IMR-90 (cell line): ENCODE measurements at regions not wholly inside any gene's neighbourhood (a gene's known extent, or its start where the extent isn't known, plus 50 kb on each side); places are given as distances from the start of the nearest gene placed in this dataset.

Experiments used
- ATAC-seq: fragments of 200-7000 bp; cut with Tn5 transposase; 2 replicates; pipeline ENCODE4 v1.9.1; 2020; ENCODE audit warnings: low read depth, mild to moderate bottlenecking, moderate library complexity
- BruUV-seq: library from RNA; stranded (reverse); fragments of 400-500 nt; replicated peaks from 2 replicates; lab custom pipeline; 2021; lab: Mats Ljungman, UMichigan
- CTCF ChIA-PET: fragments of 300-600 bp; formaldehyde crosslinking; extraction: SDS; loops from one replicate; lab custom pipeline; 2021; ENCODE audit warnings: antibody characterized with exemption; lab: Yijun Ruan, JAX
- POLR2A ChIA-PET: fragments of 300-600 bp; sonication (Branson Sonifier 250); formaldehyde crosslinking; loops from one replicate; lab custom pipeline; 2022; ENCODE audit warnings: antibody characterized with exemption; ENCODE audit not compliant: unreplicated experiment; lab: Charles Lee
- DNase-seq: peaks from one replicate; pipeline ENCODE4 v3.0.0; 2013
- H2AFZ ChIP-seq: replicated peaks from 2 replicates; pipeline ENCODE3; 2013; ENCODE audit warnings: low read length, mild to moderate bottlenecking; ENCODE audit not compliant: poor library complexity
- H2AK5ac ChIP-seq: 2 replicates; pipeline ENCODE4 v1.6.1; 2013; ENCODE audit warnings: low read depth, low read length, inconsistent platforms
- H2AK9ac ChIP-seq: replicated peaks from 2 replicates; pipeline ENCODE3; 2013; ENCODE audit warnings: mild to moderate bottlenecking, low read depth, low read length, moderate library complexity; ENCODE audit not compliant: poor library complexity
- H2BK120ac ChIP-seq: 2 replicates; pipeline ENCODE4 v1.6.1; 2013; ENCODE audit warnings: low read depth, low read length, inconsistent platforms
- H2BK15ac ChIP-seq: 3 replicates; pipeline ENCODE4 v1.6.1; 2013; ENCODE audit warnings: low read depth, low read length, inconsistent platforms
- H2BK20ac ChIP-seq: 2 replicates; pipeline ENCODE4 v1.6.1; 2013; ENCODE audit warnings: low read depth, mild to moderate bottlenecking, inconsistent platforms, low read length, moderate library complexity
- H2BK5ac ChIP-seq: 2 replicates; pipeline ENCODE4 v1.6.1; 2013; ENCODE audit warnings: mild to moderate bottlenecking, low read depth, low read length, inconsistent platforms; ENCODE audit not compliant: poor library complexity, severe bottlenecking
- H3K14ac ChIP-seq: replicated peaks from 2 replicates; pipeline ENCODE4 v1.6.1; 2013; ENCODE audit warnings: low read depth, low read length, inconsistent platforms
- H3K18ac ChIP-seq: 2 replicates; pipeline ENCODE4 v1.6.1; 2013; ENCODE audit warnings: low read depth, low read length, control low read depth
- H3K23ac ChIP-seq: 2 replicates; pipeline ENCODE4 v1.6.1; 2013; ENCODE audit warnings: low read depth, low read length, inconsistent platforms
- H3K27ac ChIP-seq: 2 replicates; pipeline ENCODE4 v1.5.1; 2013; ENCODE audit warnings: mild to moderate bottlenecking, control low read depth, low read length; ENCODE audit not compliant: insufficient read depth
- H3K27me3 ChIP-seq: 2 replicates; pipeline ENCODE4 v1.6.1; 2013; ENCODE audit warnings: low read length; ENCODE audit not compliant: control insufficient read depth, insufficient read depth
- H3K36me3 ChIP-seq: 2 replicates; pipeline ENCODE4 v1.6.1; 2013; ENCODE audit warnings: low read length, mixed read lengths; ENCODE audit not compliant: control insufficient read depth, insufficient read depth
- H3K4ac ChIP-seq: 2 replicates; pipeline ENCODE4 v1.6.1; 2013; ENCODE audit warnings: low read depth, low read length, inconsistent platforms
- H3K4me1 ChIP-seq: 2 replicates; pipeline ENCODE4 v1.6.1; 2013; ENCODE audit warnings: low read length, mixed read lengths; ENCODE audit not compliant: control insufficient read depth, insufficient read depth
- H3K4me2 ChIP-seq: 2 replicates; pipeline ENCODE4 v1.6.1; 2013; ENCODE audit warnings: low read depth, mild to moderate bottlenecking, control low read depth, low read length, moderate library complexity
- H3K4me3 ChIP-seq: 2 replicates; pipeline ENCODE4 v1.5.1; 2013; ENCODE audit warnings: low read depth, mild to moderate bottlenecking, control low read depth, low read length, moderate library complexity; ENCODE audit not compliant: insufficient read depth
- H3K56ac ChIP-seq: 2 replicates; pipeline ENCODE4 v1.6.1; 2013; ENCODE audit warnings: low read length, inconsistent platforms; ENCODE audit not compliant: insufficient read depth; ENCODE audit errors: extremely low read depth
- H3K79me1 ChIP-seq, 2 experiments: 2 replicates each; pipeline ENCODE4 v1.6.1; 2013; ENCODE audit warnings: low read length in 2 of 2, inconsistent platforms in 1 of 2, low read depth in 1 of 2
- H3K9ac ChIP-seq: 2 replicates; pipeline ENCODE4 v1.6.1; 2013; ENCODE audit warnings: low read depth, low read length, control low read depth
- H3K9me1 ChIP-seq: 2 replicates; pipeline ENCODE4 v1.6.1; 2013; ENCODE audit warnings: low read length, inconsistent platforms; ENCODE audit not compliant: insufficient read depth
- H3K9me3 ChIP-seq: 2 replicates; pipeline ENCODE4 v1.6.1; 2013; ENCODE audit warnings: low read length; ENCODE audit not compliant: control insufficient read depth, insufficient read depth
- H4K20me1 ChIP-seq: 2 replicates; pipeline ENCODE4 v1.6.1; 2013; ENCODE audit warnings: low read length, inconsistent platforms; ENCODE audit not compliant: insufficient read depth
- H4K5ac ChIP-seq: 2 replicates; pipeline ENCODE4 v1.6.1; 2013; ENCODE audit warnings: mild to moderate bottlenecking, low read depth, low read length, control low read depth
- H4K8ac ChIP-seq, 2 experiments: 2 replicates each; pipeline ENCODE4 v1.6.1; 2013; ENCODE audit warnings: low read depth in 2 of 2, low read length in 2 of 2, control low read depth in 1 of 2, inconsistent platforms in 1 of 2
- H4K91ac ChIP-seq: 2 replicates; pipeline ENCODE4 v1.6.1; 2013; ENCODE audit warnings: low read depth, low read length, inconsistent platforms; ENCODE audit not compliant: insufficient read depth
- BHLHE40 ChIP-seq: fragments of 150-350 bp; IDR thresholded peaks from 2 replicates; pipeline ENCODE4 v1.6.1; 2016; ENCODE audit warnings: mild to moderate bottlenecking, low read depth, low read length
- CEBPB ChIP-seq: IDR thresholded peaks from 2 replicates; pipeline ENCODE4 v1.6.1; 2012; ENCODE audit warnings: low read depth, low read length, improper control_type of control experiment
- CHD1 ChIP-seq: IDR thresholded peaks from 2 replicates; pipeline ENCODE4 v1.6.1; 2012; ENCODE audit warnings: low read depth, low read length, improper control_type of control experiment
- FOS ChIP-seq: fragments of 150-350 bp; IDR thresholded peaks from 2 replicates; pipeline ENCODE4 v1.6.1; 2016; ENCODE audit warnings: low read depth, low read length
- MAFK ChIP-seq: IDR thresholded peaks from 2 replicates; pipeline ENCODE4 v1.6.1; 2012; ENCODE audit warnings: low read depth, low read length, improper control_type of control experiment
- MAZ ChIP-seq: IDR thresholded peaks from 2 replicates; pipeline ENCODE4 v1.6.1; 2012; ENCODE audit warnings: low read depth, mild to moderate bottlenecking, low read length, improper control_type of control experiment, moderate library complexity, borderline replicate concordance
- MXI1 ChIP-seq: IDR thresholded peaks from 2 replicates; pipeline ENCODE4 v1.6.1; 2012; ENCODE audit warnings: low read depth, mild to moderate bottlenecking, low read length, moderate library complexity, borderline replicate concordance
- NFE2L2 ChIP-seq: fragments of 150-350 bp; IDR thresholded peaks from 2 replicates; pipeline ENCODE4 v1.6.1; 2016; ENCODE audit warnings: low read depth, mild to moderate bottlenecking, low read length
- POLR2A ChIP-seq: IDR thresholded peaks from 2 replicates; pipeline ENCODE4 v1.6.1; 2012; ENCODE audit warnings: mild to moderate bottlenecking, low read depth, low read length
- RAD21 ChIP-seq: IDR thresholded peaks from 2 replicates; pipeline ENCODE4 v1.6.1; 2012; ENCODE audit warnings: low read length, improper control_type of control experiment
- RCOR1 ChIP-seq: IDR thresholded peaks from 2 replicates; pipeline ENCODE4 v1.6.1; 2012; ENCODE audit warnings: mild to moderate bottlenecking, low read length, improper control_type of control experiment; ENCODE audit not compliant: insufficient replicate concordance
- RFX5 ChIP-seq: IDR thresholded peaks from 2 replicates; pipeline ENCODE4 v1.8.0; 2012; ENCODE audit warnings: low read depth, mild to moderate bottlenecking, low read length, moderate library complexity
- SMC3 ChIP-seq: fragments of 150-350 bp; IDR thresholded peaks from 2 replicates; pipeline ENCODE4 v1.6.1; 2016; ENCODE audit warnings: low read depth, mild to moderate bottlenecking, antibody characterized with exemption, low read length, moderate library complexity
- WGBS, 2 experiments: methylation state at CpG; one replicate each; pipeline versions ENCODE4 v1.1.5 to v1.1.7; 2013; ENCODE audit warnings: missing lambda C conversion rate in 2 of 2; ENCODE audit not compliant: insufficient read length in 1 of 2; ENCODE audit errors: extremely low coverage in 2 of 2; 5-methylcytosine and 5-hydroxymethylcytosine counted together
- dilution Hi-C: fragments of 300-500 bp; cut with HindIII; formaldehyde crosslinking; loops from one replicate; pipeline ENCODE4 v1.14.3; 2018; ENCODE audit warnings: low sequenced_read_pairs; ENCODE audit not compliant: unreplicated experiment
- in situ Hi-C: fragments of 300-500 bp; cut with MboI; formaldehyde crosslinking; loops from 3 replicates; pipeline ENCODE4 v1.14.3; 2019; ENCODE audit warnings: low sequenced_read_pairs, inconsistent platforms, mixed read lengths
- intact Hi-C: fragments of 100-400 bp; cut with micrococcal nuclease; formaldehyde crosslinking; loops from 2 replicates; pipeline ENCODE4 v1.10.0; 2022
- TF ChIP-seq, protein P1 (sequence below): fragments of 150-350 bp; IDR thresholded peaks from 2 replicates; pipeline ENCODE4 v1.6.1; 2017; ENCODE audit warnings: mild to moderate bottlenecking, antibody characterized with exemption, low read length, low read depth
- TF ChIP-seq, protein P2 (sequence below): conservative IDR thresholded peaks from 2 replicates; pipeline ENCODE4 v1.5.1; 2012; ENCODE audit warnings: mild to moderate bottlenecking, low read depth, low read length, improper control_type of control experiment
- TF ChIP-seq, protein P3 (sequence below): fragments of 150-350 bp; IDR thresholded peaks from 2 replicates; pipeline ENCODE4 v1.6.1; 2016; ENCODE audit warnings: low read depth, mild to moderate bottlenecking, low read length, moderate library complexity, borderline replicate concordance

GRCh38 chr1:39088658-39089057 is 62.5 kb downstream of the NDUFS5 start:
- ChIA-PET POLR2A (no interaction called here), CTCF (no interaction called here)
- Histone ChIP-seq H4K5ac (no peak overlapping the region), H3K36me3 (no peaks in the 10 kb centered on the region), H3K18ac (no peak overlapping the region), H3K4me3 (no peak overlapping the region), H3K4me1 (peaks cover 13% of the 10 kb centered on the region), H2BK20ac (no peak overlapping the region), H4K20me1 (no peaks in the 10 kb centered on the region), H3K9me1 (0 out of 2 replicates have a peak, but pooled peaks cover 2% of the 10 kb centered on the region), H3K4ac (no peak overlapping the region), H3K9ac (no peak overlapping the region), H3K23ac (no peak overlapping the region), H3K79me1 (no peaks in the 10 kb centered on the region), H4K8ac (no peak overlapping the region), H2BK120ac (no peak overlapping the region), H3K14ac (no peak overlapping the region), H2BK15ac (no peak overlapping the region), H4K91ac (no peak overlapping the region), H3K56ac (no peak overlapping the region), H3K9me3 (no peaks in the 10 kb centered on the region), H2AK5ac (no peak overlapping the region), H2BK5ac (no peak overlapping the region), H2AK9ac (no peak overlapping the region), H3K4me2 (no peak overlapping the region), H3K27ac (no peak overlapping the region), H2AFZ (no peak overlapping the region), H3K27me3 (peaks cover 6% of the 10 kb centered on the region)
- no TSS peak for BruUV-seq
- dilution Hi-C loops = no loop called here
- no peak for TF ChIP-seq BHLHE40
- no peak for TF ChIP-seq NFE2L2
- no peak for TF ChIP-seq FOS
- TF ChIP-seq CHD1 = no peak
- TF ChIP-seq, protein P1, sequence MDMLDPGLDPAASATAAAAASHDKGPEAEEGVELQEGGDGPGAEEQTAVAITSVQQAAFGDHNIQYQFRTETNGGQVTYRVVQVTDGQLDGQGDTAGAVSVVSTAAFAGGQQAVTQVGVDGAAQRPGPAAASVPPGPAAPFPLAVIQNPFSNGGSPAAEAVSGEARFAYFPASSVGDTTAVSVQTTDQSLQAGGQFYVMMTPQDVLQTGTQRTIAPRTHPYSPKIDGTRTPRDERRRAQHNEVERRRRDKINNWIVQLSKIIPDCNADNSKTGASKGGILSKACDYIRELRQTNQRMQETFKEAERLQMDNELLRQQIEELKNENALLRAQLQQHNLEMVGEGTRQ = no peak
- no peak for TF ChIP-seq RCOR1
- no peak for TF ChIP-seq CEBPB
- TF ChIP-seq, protein P2, sequence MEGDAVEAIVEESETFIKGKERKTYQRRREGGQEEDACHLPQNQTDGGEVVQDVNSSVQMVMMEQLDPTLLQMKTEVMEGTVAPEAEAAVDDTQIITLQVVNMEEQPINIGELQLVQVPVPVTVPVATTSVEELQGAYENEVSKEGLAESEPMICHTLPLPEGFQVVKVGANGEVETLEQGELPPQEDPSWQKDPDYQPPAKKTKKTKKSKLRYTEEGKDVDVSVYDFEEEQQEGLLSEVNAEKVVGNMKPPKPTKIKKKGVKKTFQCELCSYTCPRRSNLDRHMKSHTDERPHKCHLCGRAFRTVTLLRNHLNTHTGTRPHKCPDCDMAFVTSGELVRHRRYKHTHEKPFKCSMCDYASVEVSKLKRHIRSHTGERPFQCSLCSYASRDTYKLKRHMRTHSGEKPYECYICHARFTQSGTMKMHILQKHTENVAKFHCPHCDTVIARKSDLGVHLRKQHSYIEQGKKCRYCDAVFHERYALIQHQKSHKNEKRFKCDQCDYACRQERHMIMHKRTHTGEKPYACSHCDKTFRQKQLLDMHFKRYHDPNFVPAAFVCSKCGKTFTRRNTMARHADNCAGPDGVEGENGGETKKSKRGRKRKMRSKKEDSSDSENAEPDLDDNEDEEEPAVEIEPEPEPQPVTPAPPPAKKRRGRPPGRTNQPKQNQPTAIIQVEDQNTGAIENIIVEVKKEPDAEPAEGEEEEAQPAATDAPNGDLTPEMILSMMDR = no peak
- TF ChIP-seq, protein P3, sequence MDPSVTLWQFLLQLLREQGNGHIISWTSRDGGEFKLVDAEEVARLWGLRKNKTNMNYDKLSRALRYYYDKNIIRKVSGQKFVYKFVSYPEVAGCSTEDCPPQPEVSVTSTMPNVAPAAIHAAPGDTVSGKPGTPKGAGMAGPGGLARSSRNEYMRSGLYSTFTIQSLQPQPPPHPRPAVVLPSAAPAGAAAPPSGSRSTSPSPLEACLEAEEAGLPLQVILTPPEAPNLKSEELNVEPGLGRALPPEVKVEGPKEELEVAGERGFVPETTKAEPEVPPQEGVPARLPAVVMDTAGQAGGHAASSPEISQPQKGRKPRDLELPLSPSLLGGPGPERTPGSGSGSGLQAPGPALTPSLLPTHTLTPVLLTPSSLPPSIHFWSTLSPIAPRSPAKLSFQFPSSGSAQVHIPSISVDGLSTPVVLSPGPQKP = no peak
- TF ChIP-seq POLR2A = no peak
- no peak for TF ChIP-seq RAD21
- no peak for TF ChIP-seq MXI1
- no peak for TF ChIP-seq RFX5
- no peak for TF ChIP-seq SMC3
- TF ChIP-seq MAFK = no peak
- no peak for TF ChIP-seq MAZ
- DNase-seq (no peak), ATAC-seq (no peak)
- intact Hi-C loops = loop anchor here (5.0 kb wide), 1 partner anchor 36 kb away; no protein-coding TSS in a partner anchor
- no CpG with 5 or more reads among the region's 3 CpGs for WGBS, 2 experiments
- in situ Hi-C loops = loop anchor here (5.0 kb wide), 1 partner anchor 226 kb away; no protein-coding TSS in a partner anchor
